GM21825 (cell line): ENCODE measurements at regions not wholly inside any gene's neighbourhood (a gene's known extent, or its start where the extent isn't known, plus 50 kb on each side); places are given as distances from the start of the nearest gene placed in this dataset.

Source experiments
- ATAC-seq: cut with Tn5 transposase; IDR thresholded peaks from one replicate; pipeline ENCODE4 v1.9.1; 2021; ENCODE audit warnings: mild to moderate bottlenecking, moderate library complexity; ENCODE audit not compliant: unreplicated experiment

DNA sequence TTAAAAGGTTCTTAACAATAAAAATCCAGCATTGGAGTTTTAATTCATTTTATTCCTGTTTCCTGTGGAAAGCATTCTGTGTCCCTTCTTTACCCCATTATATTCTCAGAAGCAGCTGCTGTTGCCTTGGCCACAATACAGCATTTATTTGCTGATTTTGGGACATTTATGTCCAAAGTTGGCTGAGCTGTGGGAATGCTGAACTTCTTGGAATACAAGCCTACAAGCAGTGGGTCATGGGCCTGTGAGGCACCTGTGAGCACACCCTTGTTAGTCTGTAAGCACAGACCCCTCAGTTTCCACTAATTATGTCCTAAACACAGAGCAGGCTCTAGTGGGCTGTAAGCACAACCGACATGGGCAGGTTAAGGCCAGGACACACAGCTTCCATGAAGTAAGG, 122.2 kb upstream of the IGF1 start:
- ATAC-seq, result no peak

GRCh38 chr12:102601621-102602020, 121.3 kb upstream of the IGF1 start:
- no peak for ATAC-seq

GRCh38 chr12:102596687-102597086, 116.3 kb upstream of the IGF1 start:
- ATAC-seq, result no peak

DNA sequence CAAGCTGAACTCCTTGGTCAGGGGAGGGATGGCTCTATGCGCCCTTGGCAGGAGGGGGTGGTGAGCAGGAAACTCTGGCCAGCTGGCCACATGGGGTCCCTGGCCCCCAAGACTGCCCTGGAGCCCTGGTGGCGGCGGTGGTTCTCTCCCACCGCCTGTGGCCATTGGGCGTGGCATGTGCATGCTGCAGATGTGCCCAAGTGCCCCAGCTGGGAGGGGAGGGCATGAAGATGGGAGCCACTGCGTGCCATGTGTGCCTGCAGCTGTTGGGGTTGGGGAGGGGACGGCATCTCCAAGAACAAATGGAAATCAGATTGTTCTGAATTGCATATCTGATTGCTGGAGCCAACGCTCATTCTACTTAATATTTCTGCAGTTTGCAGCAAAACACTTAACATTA, 115.7 kb upstream of the IGF1 start:
- ATAC-seq, result no peak

- no peak for ATAC-seq
Measured at GRCh38 chr12:102595315-102595714, 115.0 kb upstream of the IGF1 start.

DNA sequence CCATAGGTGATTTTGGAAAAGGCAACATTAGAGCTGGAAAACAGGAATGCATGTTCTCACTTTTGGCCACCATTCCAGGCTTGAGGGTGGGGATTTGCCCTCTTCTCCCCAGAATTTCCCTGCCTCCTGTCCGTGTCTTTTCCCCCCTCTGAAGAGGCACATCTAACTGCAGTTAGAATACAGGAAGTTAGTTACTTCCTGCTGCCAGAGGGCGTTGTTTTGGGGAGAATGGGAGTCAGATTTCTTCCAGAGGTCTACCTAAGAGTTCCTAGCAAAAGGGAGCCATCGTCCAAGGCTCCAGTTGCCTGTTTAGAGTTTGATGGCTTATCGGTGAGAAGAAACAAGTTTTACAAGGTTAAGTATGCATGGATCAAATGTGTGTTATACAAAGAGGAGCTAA, 112.8 kb upstream of the IGF1 start:
- ATAC-seq, result no peak

DNA sequence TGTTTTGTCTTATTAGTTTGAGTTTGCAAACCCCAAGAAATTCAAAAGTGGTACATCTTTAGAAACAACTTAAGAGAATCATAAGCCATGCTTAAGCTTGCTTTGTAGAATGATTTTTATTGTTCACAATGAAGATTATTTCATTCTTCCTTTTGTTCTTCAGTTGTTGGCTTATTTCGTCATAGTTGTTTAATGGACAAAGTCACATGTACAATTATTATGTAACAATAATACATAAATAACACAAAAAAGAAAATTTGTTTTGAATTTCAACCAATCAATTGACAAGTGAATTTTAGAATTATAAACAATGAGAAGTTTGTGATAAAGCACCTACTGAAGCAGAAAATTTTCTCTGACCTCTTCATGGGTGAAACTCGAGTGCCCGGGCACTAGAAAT, 111.8 kb upstream of the IGF1 start:
- ATAC-seq, result no peak

GRCh38 chr12:102573237-102573636, 92.9 kb upstream of the IGF1 start:
- no peak for ATAC-seq

- no peak for ATAC-seq
Measured at GRCh38 chr12:102571889-102572288, 91.5 kb upstream of the IGF1 start.

- ATAC-seq, result no peak
Measured at GRCh38 chr12:102570256-102570655, 89.9 kb upstream of the IGF1 start.

DNA sequence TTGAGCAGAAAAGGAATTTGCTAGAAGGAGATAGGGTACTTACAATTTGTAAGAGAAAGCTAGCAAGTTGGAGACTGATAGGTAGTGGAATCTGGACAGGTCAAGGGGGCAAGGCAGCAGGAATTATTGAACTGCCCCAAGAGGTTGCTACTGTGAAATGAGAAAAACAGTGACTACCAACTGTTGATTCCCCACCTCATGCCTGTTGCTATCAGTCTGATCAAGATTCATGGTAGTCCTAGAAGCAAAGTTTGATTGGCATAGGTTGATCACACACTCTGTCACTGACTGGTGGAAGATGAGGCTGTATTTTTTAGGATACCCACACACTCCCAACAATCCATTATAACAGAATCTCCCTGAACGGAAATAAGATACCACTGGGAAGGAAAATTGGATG, 89.4 kb upstream of the IGF1 start:
- no peak for ATAC-seq

DNA sequence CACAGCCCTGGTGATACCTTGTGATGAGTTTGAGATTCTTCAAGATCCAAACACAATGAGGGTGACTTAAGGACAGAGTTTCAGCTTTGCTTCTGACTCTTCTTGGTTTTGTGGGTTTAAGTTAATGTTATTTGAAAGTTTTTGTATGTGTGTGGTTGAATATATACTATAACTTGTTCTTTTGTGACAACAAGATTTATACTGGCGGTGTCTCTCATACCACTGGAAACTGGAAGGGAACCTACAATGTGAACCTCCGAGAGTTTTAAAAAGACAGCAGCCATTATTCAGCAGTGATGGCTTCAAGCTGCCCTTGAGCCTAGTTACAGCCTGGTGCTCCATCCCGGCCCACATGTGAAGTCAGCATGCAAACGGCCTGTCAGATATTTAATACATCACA, 87.9 kb upstream of the IGF1 start:
- ATAC-seq, result no peak

GRCh38 chr12:102567031-102567985, 86.9 kb upstream of the IGF1 start:
- no peak for ATAC-seq

- no peak for ATAC-seq
Measured at GRCh38 chr12:102565555-102565954, 85.2 kb upstream of the IGF1 start.

DNA sequence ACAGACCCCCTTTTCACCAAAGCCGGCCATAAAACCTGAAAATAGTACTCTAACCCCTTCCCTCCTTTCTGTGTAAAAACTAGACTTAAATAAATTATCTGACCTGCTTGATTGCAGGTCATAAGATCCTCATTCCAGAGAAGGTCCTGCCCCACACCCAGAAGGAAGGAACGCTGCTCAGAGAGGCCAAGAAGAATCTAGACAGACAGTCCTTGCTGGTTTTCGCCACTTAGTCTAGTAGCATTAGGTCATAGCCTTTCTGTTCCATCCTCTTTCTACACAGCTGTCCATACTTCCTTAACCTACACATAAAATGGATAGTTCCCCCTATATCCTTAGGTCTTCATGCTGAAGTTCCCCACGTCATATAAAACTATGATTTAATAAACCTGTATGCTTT, 83.7 kb upstream of the IGF1 start:
- ATAC-seq, result no peak

- no peak for ATAC-seq
Measured at GRCh38 chr12:102562836-102563425, 82.6 kb upstream of the IGF1 start.

DNA sequence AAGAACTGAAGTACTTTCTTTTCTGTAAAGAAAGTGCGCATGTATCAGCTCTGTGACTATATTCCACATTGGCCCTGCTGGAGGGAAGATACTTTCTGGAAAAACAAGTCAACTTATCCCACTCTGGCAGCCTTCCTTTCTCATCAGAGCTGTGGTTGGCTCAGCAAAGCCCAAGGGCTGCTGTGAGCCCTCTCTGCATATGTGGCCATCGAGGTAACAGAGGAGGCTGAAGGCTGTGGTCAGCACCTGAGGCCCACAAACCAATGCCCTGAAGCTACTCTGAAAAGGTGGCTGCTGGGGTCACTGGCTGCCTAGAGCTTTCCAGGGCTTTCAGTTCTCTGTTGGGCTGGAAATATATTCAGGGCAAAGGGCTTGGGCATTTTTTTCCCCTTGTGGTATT, 70.8 kb upstream of the IGF1 start:
- ATAC-seq, result no peak

DNA sequence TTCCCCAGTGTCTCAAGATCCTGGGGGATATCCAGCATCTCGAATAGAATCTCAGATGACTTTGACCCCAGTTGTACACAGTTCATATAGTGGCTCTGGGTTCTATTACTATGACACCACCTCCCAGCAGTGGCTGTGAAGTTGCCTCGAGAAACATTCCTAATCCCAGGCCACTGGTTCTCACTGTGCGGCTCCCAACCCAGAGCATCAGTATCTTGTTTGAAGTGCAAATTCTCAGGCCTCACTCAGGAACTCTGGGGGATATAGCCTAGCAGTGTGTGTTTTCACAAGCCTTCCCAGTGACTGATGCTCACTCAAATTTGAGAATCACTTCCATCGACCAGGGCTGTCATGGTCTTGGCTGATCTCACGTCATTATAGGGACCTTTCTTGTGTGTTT, 69.3 kb upstream of the IGF1 start:
- no peak for ATAC-seq

- ATAC-seq, result no peak
Measured at GRCh38 chr12:102548543-102548942, 68.2 kb upstream of the IGF1 start.

DNA sequence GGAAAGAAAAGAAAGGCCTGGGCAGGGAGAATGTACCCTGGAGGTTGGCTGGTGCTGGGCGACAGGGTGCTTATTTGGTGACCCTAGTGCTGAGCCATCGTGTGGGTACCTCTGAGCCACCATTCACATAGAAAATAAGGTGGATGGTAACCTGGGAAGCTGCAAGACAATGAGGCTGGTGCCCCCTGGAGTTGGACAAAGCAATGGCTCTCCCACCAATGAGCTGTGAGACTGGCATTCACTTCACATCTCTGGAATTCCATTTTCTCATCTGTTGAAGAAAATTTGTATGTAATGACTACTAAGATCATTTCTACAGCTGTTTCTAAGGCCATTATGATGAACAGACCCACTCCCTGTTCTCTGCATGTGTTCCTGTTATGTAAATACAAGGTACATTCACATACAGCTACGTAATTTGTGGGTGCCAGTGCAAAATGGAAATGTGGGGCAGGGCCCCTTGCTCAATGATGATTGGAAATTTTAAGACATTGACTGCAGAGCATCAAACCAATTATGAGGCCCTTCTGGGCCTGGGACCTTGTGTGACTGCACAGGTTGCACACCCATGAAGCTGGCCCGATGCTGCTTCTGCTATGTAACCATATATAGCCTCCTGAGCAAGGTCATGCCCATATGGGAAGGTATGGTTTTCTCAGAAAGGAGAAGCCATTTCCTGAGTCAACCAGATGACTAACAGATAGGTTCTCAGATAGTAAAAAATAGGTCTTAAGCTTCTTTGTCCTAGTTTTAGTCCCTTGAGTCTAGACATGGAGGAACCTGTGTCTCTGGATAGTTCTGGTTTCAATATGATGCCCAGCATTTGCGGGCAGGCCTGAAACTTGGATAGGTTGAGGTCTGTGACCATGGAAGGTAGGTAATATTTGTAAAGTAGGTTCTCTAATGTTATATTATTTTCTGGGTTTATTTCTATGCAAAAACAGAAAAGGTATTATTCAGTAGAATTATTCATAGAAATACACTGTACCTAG, 63.4 kb upstream of the IGF1 start:
- no peak for ATAC-seq

DNA sequence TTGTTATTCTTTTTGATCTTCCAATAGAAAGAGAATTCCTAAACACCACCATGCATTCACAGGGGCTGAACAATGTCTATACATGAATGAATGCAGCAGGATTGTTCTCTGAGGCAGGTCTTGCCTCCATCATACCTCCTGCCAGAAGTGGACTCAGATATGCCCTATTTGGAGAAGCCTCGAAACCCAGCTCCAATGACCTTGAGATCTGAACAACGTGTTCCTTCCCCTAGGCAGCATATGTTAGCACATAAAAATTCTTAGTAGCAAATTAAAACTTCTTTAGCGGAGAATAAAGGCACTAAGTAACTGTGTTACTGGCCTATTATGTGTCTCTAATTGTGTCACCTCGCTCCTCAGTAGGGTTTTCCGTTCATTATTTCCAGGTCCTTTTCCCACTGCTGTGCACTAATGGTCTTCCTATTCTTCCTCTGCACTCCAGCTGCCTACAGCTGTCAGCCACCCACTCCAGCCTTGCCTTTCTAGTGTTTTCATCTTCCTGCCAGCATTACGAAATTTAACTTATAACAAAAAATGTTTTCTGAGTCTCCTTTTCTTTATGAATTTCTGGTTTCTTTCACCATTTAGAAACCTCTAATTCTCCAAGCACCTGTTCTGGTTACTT, 62.6 kb upstream of the IGF1 start:
- ATAC-seq, result no peak
